MM.1S (cell line): ENCODE measurements at regions not wholly inside any gene's neighbourhood (a gene's known extent, or its start where the extent isn't known, plus 50 kb on each side); places are given as distances from the start of the nearest gene placed in this dataset.

Source experiments
- DNase-seq: peaks from one replicate; pipeline ENCODE4 v3.0.0-alpha.2; 2015
- H2AFZ ChIP-seq: fragments of 300-600 bp; sonication (generic); 2 replicates; pipeline ENCODE4 v1.6.0; 2016; ENCODE audit warnings: antibody characterized with exemption, low read length
- H3F3A ChIP-seq: fragments of 300-600 bp; sonication (generic); 2 replicates; pipeline ENCODE4 v1.6.1; 2016; ENCODE audit warnings: mild to moderate bottlenecking, antibody characterized with exemption, low read length, moderate library complexity, mixed read lengths; ENCODE audit not compliant: insufficient read depth
- H3K27ac ChIP-seq: fragments of 300-600 bp; sonication (generic); 2 replicates; pipeline ENCODE4 v1.5.1; 2016; ENCODE audit warnings: mild to moderate bottlenecking, low read length
- H3K27me3 ChIP-seq: fragments of 300-600 bp; sonication (generic); replicated peaks from 2 replicates; pipeline ENCODE4 v1.6.0; 2016; ENCODE audit warnings: low read length; ENCODE audit not compliant: insufficient read depth
- H3K36me3 ChIP-seq: fragments of 300-600 bp; sonication (generic); replicated peaks from 2 replicates; pipeline ENCODE4 v1.6.1; 2016; ENCODE audit warnings: mild to moderate bottlenecking, low read length, mixed read lengths; ENCODE audit not compliant: insufficient read depth
- H3K4me1 ChIP-seq: fragments of 300-600 bp; sonication (generic); 2 replicates; pipeline ENCODE4 v1.6.1; 2016; ENCODE audit warnings: low read length, mixed read lengths
- H3K4me2 ChIP-seq: fragments of 300-600 bp; sonication (generic); 2 replicates; pipeline ENCODE4 v1.6.0; 2016; ENCODE audit warnings: low read depth, low read length
- H3K4me3 ChIP-seq: fragments of 300-600 bp; sonication (generic); 2 replicates; pipeline ENCODE4 v1.5.1; 2016; ENCODE audit warnings: low read length, mixed read lengths
- H3K79me2 ChIP-seq: fragments of 300-600 bp; sonication (generic); 2 replicates; pipeline ENCODE4 v1.6.1; 2016; ENCODE audit warnings: mixed run types, low read length, mixed read lengths
- H3K9ac ChIP-seq: fragments of 300-600 bp; sonication (generic); 2 replicates; pipeline ENCODE4 v1.6.1; 2016; ENCODE audit warnings: low read length, mixed read lengths
- H3K9me2 ChIP-seq: fragments of 300-600 bp; sonication (generic); replicated peaks from 2 replicates; pipeline ENCODE4 v1.6.1; 2016; ENCODE audit warnings: mild to moderate bottlenecking, low read length, mixed read lengths; ENCODE audit not compliant: insufficient read depth
- H3K9me3 ChIP-seq: fragments of 300-600 bp; sonication (generic); replicated peaks from 2 replicates; pipeline ENCODE4 v1.6.1; 2016; ENCODE audit warnings: mild to moderate bottlenecking, low read length, mixed read lengths; ENCODE audit not compliant: insufficient read depth
- H4K20me1 ChIP-seq: fragments of 300-600 bp; sonication (generic); 2 replicates; pipeline ENCODE4 v1.6.1; 2016; ENCODE audit warnings: mild to moderate bottlenecking, low read length, moderate library complexity, mixed read lengths; ENCODE audit not compliant: insufficient read depth
- EZH2 ChIP-seq: fragments of 300-600 bp; sonication (generic); optimal IDR thresholded peaks from 2 replicates; pipeline ENCODE3; 2017; ENCODE audit warnings: low read depth, mild to moderate bottlenecking, antibody characterized with exemption, low read length, mixed read lengths
- EZH2phosphoT487 ChIP-seq: fragments of 300-600 bp; sonication (generic); IDR thresholded peaks from 2 replicates; pipeline ENCODE4 v1.6.1; 2018; ENCODE audit warnings: antibody characterized with exemption, low read length
- TF ChIP-seq, protein P1 (sequence below): fragments of 300-600 bp; sonication (generic); IDR thresholded peaks from 2 replicates; pipeline ENCODE4 v1.5.1; 2016; ENCODE audit warnings: antibody characterized with exemption, low read length, mixed read lengths

DNA sequence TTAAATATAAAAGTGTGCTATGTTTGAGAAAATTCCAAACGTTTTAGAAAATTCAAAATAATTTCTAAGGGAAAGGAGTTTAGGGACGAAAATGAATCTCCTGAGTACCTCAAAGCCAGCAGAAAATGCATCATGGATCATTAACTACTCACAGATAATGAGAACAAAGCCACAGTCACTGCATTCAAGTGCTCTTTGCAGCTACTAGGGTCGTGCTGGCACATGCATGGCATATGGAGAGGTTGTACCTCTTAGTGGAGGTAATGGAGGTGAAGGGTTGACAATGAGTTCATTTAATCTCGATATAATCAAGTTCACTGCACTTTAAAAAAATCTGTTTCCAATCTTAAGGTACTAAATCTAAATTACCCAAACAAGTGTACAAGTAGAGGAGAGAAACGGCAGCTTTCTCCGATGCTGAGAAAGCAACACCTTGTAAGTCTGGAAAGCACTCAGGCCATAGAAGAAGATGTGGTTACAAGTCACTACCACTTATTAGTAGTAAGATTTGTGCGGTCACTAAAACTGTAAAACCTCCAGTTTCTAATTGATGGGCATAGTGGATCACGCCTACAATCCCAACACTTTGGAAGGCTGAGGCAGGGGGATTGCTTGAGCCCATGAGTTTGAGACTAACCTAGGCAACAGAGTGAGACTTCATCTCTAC, 261.1 kb upstream of the ANO3 start:
- Histone ChIP-seq H3K4me3 (no peak overlapping the region), H3K27me3 (no peaks in the 10 kb centered on the region; the same call in 1 of the 2 replicates), H3K27ac (no peak overlapping the region), H3K4me1 (no peaks in the 10 kb centered on the region), H3K79me2 (no peaks in the 10 kb centered on the region), H3F3A (no peaks in the 10 kb centered on the region), H3K36me3 (no peaks in the 10 kb centered on the region), H4K20me1 (no peaks in the 10 kb centered on the region), H3K9ac (no peak overlapping the region), H3K9me2 (no peaks in the 10 kb centered on the region), H3K4me2 (no peak overlapping the region), H2AFZ (no peak overlapping the region), H3K9me3 (no peaks in the 10 kb centered on the region)
- no peak for DNase-seq
- TF ChIP-seq EZH2: no peak
- TF ChIP-seq, protein P1, sequence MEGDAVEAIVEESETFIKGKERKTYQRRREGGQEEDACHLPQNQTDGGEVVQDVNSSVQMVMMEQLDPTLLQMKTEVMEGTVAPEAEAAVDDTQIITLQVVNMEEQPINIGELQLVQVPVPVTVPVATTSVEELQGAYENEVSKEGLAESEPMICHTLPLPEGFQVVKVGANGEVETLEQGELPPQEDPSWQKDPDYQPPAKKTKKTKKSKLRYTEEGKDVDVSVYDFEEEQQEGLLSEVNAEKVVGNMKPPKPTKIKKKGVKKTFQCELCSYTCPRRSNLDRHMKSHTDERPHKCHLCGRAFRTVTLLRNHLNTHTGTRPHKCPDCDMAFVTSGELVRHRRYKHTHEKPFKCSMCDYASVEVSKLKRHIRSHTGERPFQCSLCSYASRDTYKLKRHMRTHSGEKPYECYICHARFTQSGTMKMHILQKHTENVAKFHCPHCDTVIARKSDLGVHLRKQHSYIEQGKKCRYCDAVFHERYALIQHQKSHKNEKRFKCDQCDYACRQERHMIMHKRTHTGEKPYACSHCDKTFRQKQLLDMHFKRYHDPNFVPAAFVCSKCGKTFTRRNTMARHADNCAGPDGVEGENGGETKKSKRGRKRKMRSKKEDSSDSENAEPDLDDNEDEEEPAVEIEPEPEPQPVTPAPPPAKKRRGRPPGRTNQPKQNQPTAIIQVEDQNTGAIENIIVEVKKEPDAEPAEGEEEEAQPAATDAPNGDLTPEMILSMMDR: no peak
- TF ChIP-seq EZH2phosphoT487: no peak

DNA sequence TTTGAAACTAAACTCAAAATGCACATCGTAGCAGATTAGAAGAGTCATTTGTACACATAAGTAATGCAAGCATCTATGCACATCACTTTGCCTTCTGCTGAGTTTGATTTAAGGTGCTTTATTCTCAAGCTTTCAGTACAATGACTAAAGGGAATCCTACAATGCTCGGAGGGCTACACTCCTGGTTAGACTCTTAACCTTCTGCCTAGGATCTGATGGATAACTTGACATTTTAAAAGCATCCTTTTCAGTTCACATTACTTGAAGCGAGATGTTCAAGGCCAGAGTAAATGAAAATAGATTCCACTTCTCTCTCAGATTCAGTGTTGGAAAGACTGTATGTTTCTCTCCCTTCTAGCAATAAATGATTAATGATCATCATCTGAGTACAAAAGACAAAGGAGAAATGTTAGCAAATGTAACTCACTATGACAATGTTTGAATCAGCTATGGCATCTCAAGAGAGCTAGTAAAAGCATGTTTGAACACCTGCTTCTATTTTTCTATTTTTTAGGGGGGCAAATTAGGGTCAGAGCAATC, 259.2 kb upstream of the ANO3 start:
- Histone ChIP-seq H3K36me3 (no peaks in the 10 kb centered on the region), H3K4me1 (peaks cover 14% of the 10 kb centered on the region), H2AFZ (no peak overlapping the region), H3K4me3 (no peak overlapping the region), H3K9me2 (no peaks in the 10 kb centered on the region), H4K20me1 (no peaks in the 10 kb centered on the region), H3K79me2 (no peaks in the 10 kb centered on the region), H3K9me3 (no peaks in the 10 kb centered on the region), H3K27me3 (no peaks in the 10 kb centered on the region; the same call in 1 of the 2 replicates), H3K4me2 (no peak overlapping the region), H3F3A (no peaks in the 10 kb centered on the region), H3K9ac (no peak overlapping the region), H3K27ac (no peak overlapping the region)
- TF ChIP-seq EZH2phosphoT487 (no peak), EZH2 (no peak)
- TF ChIP-seq, protein P1: no peak
- no peak for DNase-seq

DNA sequence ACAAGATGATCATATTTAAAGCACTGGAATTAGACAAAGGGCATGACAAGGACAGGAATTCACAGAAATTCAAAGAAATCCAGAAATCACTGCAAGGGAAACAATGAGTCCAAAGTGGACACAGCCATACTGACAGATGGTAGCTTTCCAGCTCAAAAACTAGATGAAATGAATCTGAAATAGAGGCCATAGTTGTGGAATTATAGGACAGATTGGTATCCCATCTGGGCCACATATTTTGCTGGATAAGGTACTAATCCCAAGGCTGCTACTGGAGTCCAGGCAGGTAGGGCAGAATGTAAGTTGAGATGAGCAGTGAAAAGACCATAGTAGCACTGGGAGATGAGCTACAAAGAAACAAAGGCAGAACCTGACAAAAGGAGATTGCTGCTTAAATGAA, 258.3 kb upstream of the ANO3 start:
- H3K4me3 ChIP-seq: no peak overlapping the region
- no peaks in the 10 kb centered on the region for H3K36me3 ChIP-seq
- H3K9me2 ChIP-seq: no peaks in the 10 kb centered on the region
- no peak overlapping the region for H3K27ac ChIP-seq
- H4K20me1 ChIP-seq: no peaks in the 10 kb centered on the region
- no peaks in the 10 kb centered on the region; the same call in 1 of the 2 replicates for H3K27me3 ChIP-seq
- peaks cover 23% of the 10 kb centered on the region for H3K4me1 ChIP-seq
- no peak for DNase-seq
- H3K4me2 ChIP-seq: no peak overlapping the region
- H3K9ac ChIP-seq: no peak overlapping the region
- TF ChIP-seq, protein P1: no peak
- TF ChIP-seq EZH2 (no peak), EZH2phosphoT487 (no peak)
- no peak overlapping the region for H2AFZ ChIP-seq
- H3K9me3 ChIP-seq: no peaks in the 10 kb centered on the region
- H3F3A ChIP-seq: peaks cover 8% of the 10 kb centered on the region
- H3K79me2 ChIP-seq: no peaks in the 10 kb centered on the region
